ENCODE measurements at regions not wholly inside any gene's neighbourhood (a gene's known extent, or its start where the extent isn't known, plus 50 kb on each side); places are given as distances from the start of the nearest gene placed in this dataset.
A peak's percentile ranks its signal among the peaks of the same experiment; 100 is the strongest.

- H3K4me3 ChIP-seq (ENCODE audit: low read depth, low read length) = no peak overlapping the region
- no peaks in the 10 kb centered on the region for H3K36me3 ChIP-seq (ENCODE audit: control insufficient read depth, insufficient read depth, low read length)
- DNase-seq (ENCODE audit: low read depth) = peak; percentile 92
- TF ChIP-seq CTCF (IDR thresholded peaks at IDR 0.05; ENCODE audit: insufficient read depth, low read length, poor library complexity, severe bottlenecking) = no peak
- no peaks in the 10 kb centered on the region for H3K27me3 ChIP-seq (ENCODE audit: control insufficient read depth, insufficient read depth, low read length)
These were observed 639.7 kb upstream of the C9orf72 start for GRCh38 chr9:28212979-28213378.

- no peak overlapping the region for H3K4me3 ChIP-seq (ENCODE audit: low read depth, low read length)
- TF ChIP-seq CTCF (IDR thresholded peaks at IDR 0.05; ENCODE audit: insufficient read depth, low read length, poor library complexity, severe bottlenecking) = no peak
- no peak for DNase-seq (ENCODE audit: low read depth)
- no peaks in the 10 kb centered on the region for H3K36me3 ChIP-seq (ENCODE audit: control insufficient read depth, insufficient read depth, low read length)
- H3K27me3 ChIP-seq (ENCODE audit: control insufficient read depth, insufficient read depth, low read length) = no peaks in the 10 kb centered on the region
These were observed 642.4 kb upstream of the C9orf72 start for GRCh38 chr9:28215536-28216299.

- no peak for TF ChIP-seq CTCF (IDR thresholded peaks at IDR 0.05; ENCODE audit: insufficient read depth, low read length, poor library complexity, severe bottlenecking)
- DNase-seq (ENCODE audit: low read depth) = no peak
These were observed 659.4 kb upstream of the C9orf72 start for GRCh38 chr9:28232686-28233085.

GRCh38 chr9:28234133-28234893 is 661.0 kb upstream of the C9orf72 start:
- no peak overlapping the region for H3K4me3 ChIP-seq (ENCODE audit: low read depth, low read length)
- H3K27me3 ChIP-seq (ENCODE audit: control insufficient read depth, insufficient read depth, low read length) = no peaks in the 10 kb centered on the region
- no peak for TF ChIP-seq CTCF (IDR thresholded peaks at IDR 0.05; ENCODE audit: insufficient read depth, low read length, poor library complexity, severe bottlenecking)
- no peak for DNase-seq (ENCODE audit: low read depth)
- H3K36me3 ChIP-seq (ENCODE audit: control insufficient read depth, insufficient read depth, low read length) = no peaks in the 10 kb centered on the region

More at GRCh38 chr9:28232686-28233085, 659.4 kb upstream of the C9orf72 start:
- Histone ChIP-seq H3K4me3 (ENCODE audit: low read depth, low read length) (no peak overlapping the region), H3K27me3 (ENCODE audit: control insufficient read depth, insufficient read depth, low read length) (no peaks in the 10 kb centered on the region), H3K36me3 (ENCODE audit: control insufficient read depth, insufficient read depth, low read length) (no peaks in the 10 kb centered on the region)

GRCh38 chr9:28234894-28235277 is 661.6 kb upstream of the C9orf72 start:
- H3K36me3 ChIP-seq (ENCODE audit: control insufficient read depth, insufficient read depth, low read length) = no peaks in the 10 kb centered on the region
- no peak for TF ChIP-seq CTCF (IDR thresholded peaks at IDR 0.05; ENCODE audit: insufficient read depth, low read length, poor library complexity, severe bottlenecking)
- no peak overlapping the region for H3K4me3 ChIP-seq (ENCODE audit: low read depth, low read length)
- peak; percentile 56 for DNase-seq (ENCODE audit: low read depth)
- H3K27me3 ChIP-seq (ENCODE audit: control insufficient read depth, insufficient read depth, low read length) = no peaks in the 10 kb centered on the region

All from kidney epithelial cell (primary cell).